ENCODE measurements at regions not wholly inside any gene's neighbourhood (a gene's known extent, or its start where the extent isn't known, plus 50 kb on each side); places are given as distances from the start of the nearest gene placed in this dataset.

DNA sequence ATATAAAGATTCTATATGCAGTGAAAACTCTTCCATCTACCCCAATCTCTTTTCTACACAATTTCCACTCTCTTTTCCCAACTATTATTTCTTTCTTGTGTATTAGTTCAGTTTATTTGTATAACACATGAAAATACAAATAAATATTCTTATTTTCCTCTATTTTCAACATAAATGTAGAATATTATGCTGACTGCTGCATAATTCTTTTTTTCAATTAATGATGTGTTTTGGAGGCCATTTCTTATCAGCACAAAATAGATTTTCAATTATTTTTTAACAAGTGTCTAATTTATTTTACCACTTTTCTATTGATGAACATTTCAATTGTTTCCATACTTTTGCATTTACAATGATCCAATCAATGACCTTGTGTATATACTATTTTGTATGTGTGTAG lies 557.7 kb upstream of the NR3C2 start:
- Histone ChIP-seq H3K4me1 (ENCODE audit: low read depth) (no peaks in the 10 kb centered on the region), H3K9me3 (ENCODE audit: low read depth) (no peaks in the 10 kb centered on the region)
- no peak for TF ChIP-seq CTCF (IDR thresholded peaks at IDR 0.05; ENCODE audit: low read depth, low read length)

DNA sequence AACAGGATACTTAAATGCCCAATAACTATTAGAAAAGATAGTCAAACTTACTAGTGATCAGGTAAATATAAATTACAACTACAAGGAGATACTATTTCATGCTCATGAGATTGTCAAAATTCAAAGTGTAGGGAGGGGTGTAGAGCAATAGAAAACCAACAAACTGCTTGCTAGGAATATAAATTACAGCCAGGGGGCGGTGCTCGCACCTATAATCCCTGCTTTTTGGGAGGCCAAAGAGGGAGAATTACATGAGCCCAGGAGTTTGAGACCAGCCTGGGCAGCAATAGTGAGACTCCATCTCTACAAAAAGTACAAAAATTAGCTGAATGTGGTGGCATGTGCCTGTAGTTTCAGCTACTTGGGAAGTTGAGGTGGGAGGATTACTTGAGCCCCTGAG lies 556.5 kb upstream of the NR3C2 start:
- no peaks in the 10 kb centered on the region for H3K4me1 ChIP-seq (ENCODE audit: low read depth)
- no peak overlapping the region for H3K27ac ChIP-seq
- H3K27me3 ChIP-seq, result no peaks in the 10 kb centered on the region
- H3K4me3 ChIP-seq, result no peak overlapping the region
- DNase-seq (ENCODE audit: low read depth in 1 of 2, low spot score in 1 of 2), result peak; percentile 2 to 29
- peak; percentile 7 for TF ChIP-seq CTCF (IDR thresholded peaks at IDR 0.05; ENCODE audit: low read depth, low read length)
- no peaks in the 10 kb centered on the region for H3K9me3 ChIP-seq (ENCODE audit: low read depth)
- no peaks in the 10 kb centered on the region for H3K36me3 ChIP-seq

More for the DNA sequence above, 557.7 kb upstream of the NR3C2 start:
- Histone ChIP-seq H3K27me3 (no peaks in the 10 kb centered on the region), H3K27ac (no peak overlapping the region), H3K36me3 (no peaks in the 10 kb centered on the region), H3K4me3 (no peak overlapping the region)
- no peak for DNase-seq (ENCODE audit: low read depth in 1 of 2, low spot score in 1 of 2)

GRCh38 chr4:148986951-148987350 lies 544.7 kb upstream of the NR3C2 start:
- Histone ChIP-seq H3K9me3 (ENCODE audit: low read depth) (no peaks in the 10 kb centered on the region), H3K36me3 (no peaks in the 10 kb centered on the region), H3K27ac (no peak overlapping the region), H3K4me3 (no peak overlapping the region), H3K4me1 (ENCODE audit: low read depth) (no peaks in the 10 kb centered on the region), H3K27me3 (no peaks in the 10 kb centered on the region)
- DNase-seq (ENCODE audit: low read depth in 1 of 2, low spot score in 1 of 2), result no peak
- TF ChIP-seq CTCF (IDR thresholded peaks at IDR 0.05; ENCODE audit: low read depth, low read length), result no peak

- Histone ChIP-seq H3K27ac (no peak overlapping the region), H3K4me3 (no peak overlapping the region), H3K27me3 (no peaks in the 10 kb centered on the region), H3K36me3 (no peaks in the 10 kb centered on the region), H3K9me3 (ENCODE audit: low read depth) (no peaks in the 10 kb centered on the region), H3K4me1 (ENCODE audit: low read depth) (no peaks in the 10 kb centered on the region)
- DNase-seq (ENCODE audit: low read depth in 1 of 2, low spot score in 1 of 2), result no peak
- no peak for TF ChIP-seq CTCF (IDR thresholded peaks at IDR 0.05; ENCODE audit: low read depth, low read length)
Observed at GRCh38 chr4:148984951-148985350, 542.7 kb upstream of the NR3C2 start.

- Histone ChIP-seq H3K27ac (no peak overlapping the region), H3K4me3 (no peak overlapping the region), H3K27me3 (no peaks in the 10 kb centered on the region), H3K9me3 (ENCODE audit: low read depth) (no peaks in the 10 kb centered on the region), H3K36me3 (no peaks in the 10 kb centered on the region), H3K4me1 (ENCODE audit: low read depth) (no peaks in the 10 kb centered on the region)
- TF ChIP-seq CTCF (IDR thresholded peaks at IDR 0.05; ENCODE audit: low read depth, low read length), result no peak
- DNase-seq (ENCODE audit: low read depth in 1 of 2, low spot score in 1 of 2), result no peak
Observed at GRCh38 chr4:148982200-148982599, 540.0 kb upstream of the NR3C2 start.
